BE2C (cell line): ENCODE measurements at regions not wholly inside any gene's neighbourhood (a gene's known extent, or its start where the extent isn't known, plus 50 kb on each side); places are given as distances from the start of the nearest gene placed in this dataset.

Source experiments
- DNase-seq: peaks from one replicate; pipeline ENCODE4 v3.0.0-alpha.2; 2020
- H3K27me3 ChIP-seq: fragments of 250-450 bp; sonication (Bioruptor Pico); 2 replicates; pipeline ENCODE4 v1.5.1; 2020; ENCODE audit warnings: mild to moderate bottlenecking
- H3K36me3 ChIP-seq: fragments of 250-450 bp; sonication (Bioruptor Pico); 2 replicates; pipeline ENCODE4 v1.5.1; 2020; ENCODE audit warnings: mild to moderate bottlenecking
- H3K4me1 ChIP-seq: fragments of 250-450 bp; sonication (Bioruptor Pico); 2 replicates; pipeline ENCODE4 v1.5.1; 2020
- H3K4me3 ChIP-seq: 2 replicates; pipeline ENCODE4 v1.5.1; 2011; ENCODE audit warnings: low read depth, low read length
- H3K9me3 ChIP-seq: fragments of 250-450 bp; sonication (Bioruptor Pico); 2 replicates; pipeline ENCODE4 v1.5.1; 2020
- CTCF ChIP-seq: IDR thresholded peaks from 2 replicates; pipeline ENCODE4 v1.5.1; 2012; ENCODE audit warnings: mild to moderate bottlenecking, low read depth, low read length

- Histone ChIP-seq H3K36me3 (no peaks in the 10 kb centered on the region), H3K9me3 (no peaks in the 10 kb centered on the region), H3K4me3 (no peak overlapping the region), H3K27me3 (no peaks in the 10 kb centered on the region), H3K4me1 (no peaks in the 10 kb centered on the region)
- DNase-seq, result no peak
- no peak for TF ChIP-seq CTCF
These were observed 339.7 kb downstream of the RPRM start for GRCh38 chr2:153138651-153139375.

- H3K9me3 ChIP-seq, result no peaks in the 10 kb centered on the region
- no peak overlapping the region for H3K4me3 ChIP-seq
- H3K36me3 ChIP-seq, result no peaks in the 10 kb centered on the region
- no peak for DNase-seq
- no peak for TF ChIP-seq CTCF
- no peaks in the 10 kb centered on the region for H3K4me1 ChIP-seq
- no peaks in the 10 kb centered on the region for H3K27me3 ChIP-seq
These were observed 342.3 kb downstream of the RPRM start for GRCh38 chr2:153136216-153136615.

- H3K4me1 ChIP-seq, result no peaks in the 10 kb centered on the region
- no peak overlapping the region for H3K4me3 ChIP-seq
- H3K9me3 ChIP-seq, result no peaks in the 10 kb centered on the region
- no peaks in the 10 kb centered on the region for H3K27me3 ChIP-seq
- no peak for DNase-seq
- TF ChIP-seq CTCF, result no peak
- H3K36me3 ChIP-seq, result no peaks in the 10 kb centered on the region
These were observed 343.8 kb downstream of the RPRM start for GRCh38 chr2:153134725-153135124.

GRCh38 chr2:153133716-153134115, 344.8 kb downstream of the RPRM start:
- Histone ChIP-seq H3K9me3 (no peaks in the 10 kb centered on the region), H3K4me3 (no peak overlapping the region), H3K36me3 (no peaks in the 10 kb centered on the region), H3K27me3 (no peaks in the 10 kb centered on the region), H3K4me1 (no peaks in the 10 kb centered on the region)
- TF ChIP-seq CTCF, result no peak
- no peak for DNase-seq

- Histone ChIP-seq H3K4me3 (no peak overlapping the region), H3K4me1 (no peaks in the 10 kb centered on the region), H3K36me3 (no peaks in the 10 kb centered on the region), H3K27me3 (no peaks in the 10 kb centered on the region), H3K9me3 (no peaks in the 10 kb centered on the region)
- no peak for DNase-seq
- TF ChIP-seq CTCF, result no peak
These were observed 346.1 kb downstream of the RPRM start for GRCh38 chr2:153132418-153132817.

GRCh38 chr2:153115141-153115540, 363.4 kb downstream of the RPRM start:
- Histone ChIP-seq H3K4me3 (no peak overlapping the region), H3K27me3 (no peaks in the 10 kb centered on the region), H3K36me3 (no peaks in the 10 kb centered on the region), H3K4me1 (no peaks in the 10 kb centered on the region), H3K9me3 (no peaks in the 10 kb centered on the region)
- TF ChIP-seq CTCF, result no peak
- no peak for DNase-seq
